Neural cell (in vitro differentiated cells): ENCODE measurements at regions not wholly inside any gene's neighbourhood (a gene's known extent, or its start where the extent isn't known, plus 50 kb on each side); places are given as distances from the start of the nearest gene placed in this dataset.

Source experiments
- H2AFZ ChIP-seq: fragments of 200-600, 300-800 bp; sonication (generic), shearing (Covaris generic); 2 replicates; pipeline ENCODE4 v1.6.0; 2014; ENCODE audit warnings: low read depth, mild to moderate bottlenecking, antibody characterized with exemption, low read length, moderate library complexity
- H3F3A ChIP-seq: fragments of 200-600 bp; shearing (Covaris generic); 2 replicates; pipeline ENCODE4 v1.6.1; 2016; ENCODE audit warnings: mild to moderate bottlenecking, moderate library complexity, mixed read lengths, antibody characterized with exemption, low read length; ENCODE audit not compliant: insufficient read depth, poor library complexity, severe bottlenecking
- H3K27ac ChIP-seq: fragments of 200-600, 300-800 bp; sonication (generic), shearing (Covaris generic); 2 replicates; pipeline ENCODE4 v1.5.1; 2014; ENCODE audit warnings: mild to moderate bottlenecking, low read length, moderate library complexity
- H3K27me3 ChIP-seq: fragments of 300-800, 200-600 bp; sonication (generic), shearing (Covaris generic); 2 replicates; pipeline ENCODE4 v1.6.0; 2014; ENCODE audit warnings: mild to moderate bottlenecking, low read depth, low read length, moderate library complexity; ENCODE audit not compliant: insufficient read depth
- H3K36me3 ChIP-seq: fragments of 300-800, 200-600 bp; sonication (generic), shearing (Covaris generic); 2 replicates; pipeline ENCODE4 v1.5.1; 2014; ENCODE audit warnings: mild to moderate bottlenecking, antibody characterized with exemption, low read length, moderate library complexity; ENCODE audit not compliant: insufficient read depth
- H3K4me2 ChIP-seq: fragments of 300-800, 200-600 bp; sonication (generic), shearing (Covaris generic); 2 replicates; pipeline ENCODE4 v1.6.0; 2014; ENCODE audit warnings: mild to moderate bottlenecking, low read length
- H3K4me3 ChIP-seq: fragments of 300-800, 200-600 bp; sonication (generic), shearing (Covaris generic); 2 replicates; pipeline ENCODE4 v1.5.1; 2014; ENCODE audit warnings: mild to moderate bottlenecking, low read length, moderate library complexity
- H3K79me2 ChIP-seq: fragments of 200-600 bp; shearing (Covaris generic); replicated peaks from 2 replicates; pipeline ENCODE4 v1.6.0; 2014; ENCODE audit warnings: mild to moderate bottlenecking, low read length, moderate library complexity; ENCODE audit not compliant: insufficient read depth
- H3K9ac ChIP-seq: fragments of 300-800, 200-600 bp; sonication (generic), shearing (Covaris generic); 2 replicates; pipeline ENCODE4 v1.6.1; 2016; ENCODE audit warnings: mild to moderate bottlenecking, low read length, mixed read lengths
- H3K9me2 ChIP-seq: fragments of 200-600 bp; shearing (Covaris generic); 2 replicates; pipeline ENCODE4 v1.6.1; 2016; ENCODE audit warnings: mild to moderate bottlenecking, low read length, mixed read lengths; ENCODE audit not compliant: insufficient read depth
- H3K9me3 ChIP-seq: fragments of 200-600, 300-800 bp; sonication (generic), shearing (Covaris generic); 2 replicates; pipeline ENCODE4 v1.6.1; 2016; ENCODE audit warnings: mild to moderate bottlenecking, mixed run types, low read length, moderate library complexity, mixed read lengths
- H4K20me1 ChIP-seq: fragments of 200-600 bp; shearing (Covaris generic); 2 replicates; pipeline ENCODE4 v1.6.1; 2016; ENCODE audit warnings: mild to moderate bottlenecking, mixed run types; ENCODE audit not compliant: insufficient read depth
- EP300 ChIP-seq: fragments of 450-650 bp; conservative IDR thresholded peaks from 2 replicates; pipeline ENCODE4 v1.6.1; 2014; ENCODE audit warnings: antibody characterized with exemption, mild to moderate bottlenecking, moderate library complexity; ENCODE audit not compliant: poor library complexity, severe bottlenecking
- EZH2 ChIP-seq: fragments of 200-600, 300-800 bp; shearing (Covaris generic), sonication (generic); IDR thresholded peaks from 2 replicates; pipeline ENCODE4 v1.6.1; 2014; ENCODE audit warnings: antibody characterized with exemption, low read length, borderline replicate concordance, mild to moderate bottlenecking; ENCODE audit not compliant: insufficient read depth, poor library complexity, severe bottlenecking
- MXI1 ChIP-seq: fragments of 450-650 bp; conservative IDR thresholded peaks from 2 replicates; pipeline ENCODE4 v1.6.1; 2014; ENCODE audit warnings: antibody characterized with exemption, mild to moderate bottlenecking; ENCODE audit not compliant: poor library complexity, severe bottlenecking
- POLR2AphosphoS5 ChIP-seq: IDR thresholded peaks from 2 replicates; pipeline ENCODE4 v1.6.1; 2012
- RAD21 ChIP-seq: fragments of 450-650 bp; conservative IDR thresholded peaks from 2 replicates; pipeline ENCODE4 v1.6.1; 2014; ENCODE audit warnings: antibody characterized with exemption, mild to moderate bottlenecking, moderate library complexity
- SMC3 ChIP-seq: fragments of 450-650 bp; conservative IDR thresholded peaks from 2 replicates; pipeline ENCODE4 v1.6.1; 2014; ENCODE audit warnings: antibody characterized with exemption, mild to moderate bottlenecking, moderate library complexity; ENCODE audit not compliant: poor library complexity
- TAF1 ChIP-seq: IDR thresholded peaks from 2 replicates; pipeline ENCODE4 v1.6.1; 2012; ENCODE audit warnings: low read depth
- TF ChIP-seq, protein P1 (sequence below): IDR thresholded peaks from 2 replicates; pipeline ENCODE4 v1.6.1; 2012; ENCODE audit warnings: borderline replicate concordance
- TF ChIP-seq, protein P2 (sequence below): fragments of 450-650 bp; IDR thresholded peaks from 2 replicates; pipeline ENCODE4 v1.5.1; 2014; ENCODE audit warnings: antibody characterized with exemption, mild to moderate bottlenecking, moderate library complexity; ENCODE audit not compliant: poor library complexity, severe bottlenecking

GRCh38 chr16:26275021-26275590 lies 583.3 kb downstream of the HS3ST4 start:
- Histone ChIP-seq H3F3A (no peaks in the 10 kb centered on the region), H3K27ac (no peak overlapping the region), H3K4me3 (no peak overlapping the region), H3K79me2 (no peaks in the 10 kb centered on the region), H3K9ac (no peak overlapping the region), H4K20me1 (no peaks in the 10 kb centered on the region), H2AFZ (no peak overlapping the region), H3K4me2 (no peak overlapping the region), H3K9me3 (no peaks in the 10 kb centered on the region), H3K9me2 (no peaks in the 10 kb centered on the region), H3K36me3 (no peaks in the 10 kb centered on the region), H3K27me3 (no peaks in the 10 kb centered on the region)
- no peak for TF ChIP-seq RAD21
- no peak for TF ChIP-seq EZH2
- TF ChIP-seq, protein P1, sequence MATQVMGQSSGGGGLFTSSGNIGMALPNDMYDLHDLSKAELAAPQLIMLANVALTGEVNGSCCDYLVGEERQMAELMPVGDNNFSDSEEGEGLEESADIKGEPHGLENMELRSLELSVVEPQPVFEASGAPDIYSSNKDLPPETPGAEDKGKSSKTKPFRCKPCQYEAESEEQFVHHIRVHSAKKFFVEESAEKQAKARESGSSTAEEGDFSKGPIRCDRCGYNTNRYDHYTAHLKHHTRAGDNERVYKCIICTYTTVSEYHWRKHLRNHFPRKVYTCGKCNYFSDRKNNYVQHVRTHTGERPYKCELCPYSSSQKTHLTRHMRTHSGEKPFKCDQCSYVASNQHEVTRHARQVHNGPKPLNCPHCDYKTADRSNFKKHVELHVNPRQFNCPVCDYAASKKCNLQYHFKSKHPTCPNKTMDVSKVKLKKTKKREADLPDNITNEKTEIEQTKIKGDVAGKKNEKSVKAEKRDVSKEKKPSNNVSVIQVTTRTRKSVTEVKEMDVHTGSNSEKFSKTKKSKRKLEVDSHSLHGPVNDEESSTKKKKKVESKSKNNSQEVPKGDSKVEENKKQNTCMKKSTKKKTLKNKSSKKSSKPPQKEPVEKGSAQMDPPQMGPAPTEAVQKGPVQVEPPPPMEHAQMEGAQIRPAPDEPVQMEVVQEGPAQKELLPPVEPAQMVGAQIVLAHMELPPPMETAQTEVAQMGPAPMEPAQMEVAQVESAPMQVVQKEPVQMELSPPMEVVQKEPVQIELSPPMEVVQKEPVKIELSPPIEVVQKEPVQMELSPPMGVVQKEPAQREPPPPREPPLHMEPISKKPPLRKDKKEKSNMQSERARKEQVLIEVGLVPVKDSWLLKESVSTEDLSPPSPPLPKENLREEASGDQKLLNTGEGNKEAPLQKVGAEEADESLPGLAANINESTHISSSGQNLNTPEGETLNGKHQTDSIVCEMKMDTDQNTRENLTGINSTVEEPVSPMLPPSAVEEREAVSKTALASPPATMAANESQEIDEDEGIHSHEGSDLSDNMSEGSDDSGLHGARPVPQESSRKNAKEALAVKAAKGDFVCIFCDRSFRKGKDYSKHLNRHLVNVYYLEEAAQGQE, result no peak
- no peak for TF ChIP-seq TAF1
- no peak for TF ChIP-seq SMC3
- TF ChIP-seq POLR2AphosphoS5, result no peak
- no peak for TF ChIP-seq EP300
- TF ChIP-seq, protein P2, sequence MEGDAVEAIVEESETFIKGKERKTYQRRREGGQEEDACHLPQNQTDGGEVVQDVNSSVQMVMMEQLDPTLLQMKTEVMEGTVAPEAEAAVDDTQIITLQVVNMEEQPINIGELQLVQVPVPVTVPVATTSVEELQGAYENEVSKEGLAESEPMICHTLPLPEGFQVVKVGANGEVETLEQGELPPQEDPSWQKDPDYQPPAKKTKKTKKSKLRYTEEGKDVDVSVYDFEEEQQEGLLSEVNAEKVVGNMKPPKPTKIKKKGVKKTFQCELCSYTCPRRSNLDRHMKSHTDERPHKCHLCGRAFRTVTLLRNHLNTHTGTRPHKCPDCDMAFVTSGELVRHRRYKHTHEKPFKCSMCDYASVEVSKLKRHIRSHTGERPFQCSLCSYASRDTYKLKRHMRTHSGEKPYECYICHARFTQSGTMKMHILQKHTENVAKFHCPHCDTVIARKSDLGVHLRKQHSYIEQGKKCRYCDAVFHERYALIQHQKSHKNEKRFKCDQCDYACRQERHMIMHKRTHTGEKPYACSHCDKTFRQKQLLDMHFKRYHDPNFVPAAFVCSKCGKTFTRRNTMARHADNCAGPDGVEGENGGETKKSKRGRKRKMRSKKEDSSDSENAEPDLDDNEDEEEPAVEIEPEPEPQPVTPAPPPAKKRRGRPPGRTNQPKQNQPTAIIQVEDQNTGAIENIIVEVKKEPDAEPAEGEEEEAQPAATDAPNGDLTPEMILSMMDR, result no peak
- no peak for TF ChIP-seq MXI1

GRCh38 chr16:26276289-26276688 lies 584.5 kb downstream of the HS3ST4 start:
- H3K36me3 ChIP-seq, result no peaks in the 10 kb centered on the region
- no peaks in the 10 kb centered on the region for H4K20me1 ChIP-seq
- TF ChIP-seq EZH2, result no peak
- no peak for TF ChIP-seq TAF1
- TF ChIP-seq MXI1, result no peak
- TF ChIP-seq, protein P1, result no peak
- no peak for TF ChIP-seq RAD21
- TF ChIP-seq, protein P2, result no peak
- TF ChIP-seq POLR2AphosphoS5, result no peak
- H3K27me3 ChIP-seq, result no peaks in the 10 kb centered on the region
- no peak overlapping the region for H2AFZ ChIP-seq
- H3K4me3 ChIP-seq, result no peak overlapping the region
- H3K79me2 ChIP-seq, result no peaks in the 10 kb centered on the region
- no peak overlapping the region for H3K4me2 ChIP-seq
- no peaks in the 10 kb centered on the region for H3K9me2 ChIP-seq
- H3K9me3 ChIP-seq, result no peaks in the 10 kb centered on the region
- H3F3A ChIP-seq, result no peaks in the 10 kb centered on the region
- H3K9ac ChIP-seq, result no peak overlapping the region
- H3K27ac ChIP-seq, result no peak overlapping the region
